ENCODE measurements at regions not wholly inside any gene's neighbourhood (a gene's known extent, or its start where the extent isn't known, plus 50 kb on each side); places are given as distances from the start of the nearest gene placed in this dataset.
A peak's percentile ranks its signal among the peaks of the same experiment; 100 is the strongest.
"Not testable (repeated sequence)": the region's sequence is repeated elsewhere in the genome, so short reads cannot be mapped to it uniquely, and the experiment has no call there.

- not testable (repeated sequence) for DNase-seq (ENCODE audit: low read depth); H3K4me3 ChIP-seq (ENCODE audit: low read length)
- TF ChIP-seq, protein P1, sequence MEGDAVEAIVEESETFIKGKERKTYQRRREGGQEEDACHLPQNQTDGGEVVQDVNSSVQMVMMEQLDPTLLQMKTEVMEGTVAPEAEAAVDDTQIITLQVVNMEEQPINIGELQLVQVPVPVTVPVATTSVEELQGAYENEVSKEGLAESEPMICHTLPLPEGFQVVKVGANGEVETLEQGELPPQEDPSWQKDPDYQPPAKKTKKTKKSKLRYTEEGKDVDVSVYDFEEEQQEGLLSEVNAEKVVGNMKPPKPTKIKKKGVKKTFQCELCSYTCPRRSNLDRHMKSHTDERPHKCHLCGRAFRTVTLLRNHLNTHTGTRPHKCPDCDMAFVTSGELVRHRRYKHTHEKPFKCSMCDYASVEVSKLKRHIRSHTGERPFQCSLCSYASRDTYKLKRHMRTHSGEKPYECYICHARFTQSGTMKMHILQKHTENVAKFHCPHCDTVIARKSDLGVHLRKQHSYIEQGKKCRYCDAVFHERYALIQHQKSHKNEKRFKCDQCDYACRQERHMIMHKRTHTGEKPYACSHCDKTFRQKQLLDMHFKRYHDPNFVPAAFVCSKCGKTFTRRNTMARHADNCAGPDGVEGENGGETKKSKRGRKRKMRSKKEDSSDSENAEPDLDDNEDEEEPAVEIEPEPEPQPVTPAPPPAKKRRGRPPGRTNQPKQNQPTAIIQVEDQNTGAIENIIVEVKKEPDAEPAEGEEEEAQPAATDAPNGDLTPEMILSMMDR (conservative IDR thresholded peaks at IDR 0.05; ENCODE audit: low read depth, low read length), result peak; percentile 45
Observed at GRCh38 chr1:224004552-224005315, 109.2 kb upstream of the FBXO28 start.

DNA sequence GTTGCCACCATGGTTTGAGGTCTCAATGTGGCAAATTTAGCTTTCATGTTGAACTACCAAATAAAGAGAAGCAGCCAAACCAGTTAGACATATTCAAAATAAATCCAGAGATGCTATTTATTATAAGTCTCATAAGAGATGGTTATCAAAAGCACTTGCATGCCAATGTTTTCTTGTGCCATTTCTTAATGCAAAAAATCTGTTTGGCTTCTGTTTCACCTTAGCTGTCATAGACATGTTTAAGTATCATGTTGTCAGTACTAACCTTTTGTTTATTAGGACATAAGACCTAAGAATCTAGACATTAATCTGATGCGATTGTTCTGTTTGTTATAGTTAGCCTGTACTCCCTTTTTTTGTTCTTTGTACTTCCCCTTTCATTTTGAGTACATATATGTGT, 110.0 kb upstream of the FBXO28 start:
- not testable (repeated sequence) for DNase-seq (ENCODE audit: low read depth); H3K4me3 ChIP-seq (ENCODE audit: low read length)

DNA sequence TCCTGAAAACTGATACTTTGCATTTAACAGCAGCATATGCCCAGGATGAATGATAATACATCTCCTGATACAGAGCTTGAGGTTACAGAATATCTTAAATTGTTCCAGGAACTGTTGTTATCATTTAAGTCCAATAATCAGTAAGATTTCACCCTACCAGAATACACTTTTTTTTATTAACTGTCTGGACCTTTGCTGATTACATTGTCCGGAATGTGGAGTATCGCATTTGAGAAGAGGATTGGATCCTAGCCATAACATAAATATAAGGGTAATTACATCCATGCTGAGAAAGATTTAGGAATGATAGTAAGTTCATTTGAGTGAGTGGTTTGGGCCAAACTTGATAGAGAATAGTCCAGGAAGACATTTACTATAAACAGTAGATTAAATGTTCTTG, 112.2 kb upstream of the FBXO28 start:
- not testable (repeated sequence) for H3K4me3 ChIP-seq (ENCODE audit: low read length); DNase-seq (ENCODE audit: low read depth)

GRCh38 chr1:223999761-224000160, 114.2 kb upstream of the FBXO28 start:
- not testable (repeated sequence) for H3K4me3 ChIP-seq (ENCODE audit: low read length); DNase-seq (ENCODE audit: low read depth)

GRCh38 chr1:223998676-223999455, 115.0 kb upstream of the FBXO28 start:
- DNase-seq (ENCODE audit: low read depth); H3K4me3 ChIP-seq (ENCODE audit: low read length): not testable (repeated sequence)

DNA sequence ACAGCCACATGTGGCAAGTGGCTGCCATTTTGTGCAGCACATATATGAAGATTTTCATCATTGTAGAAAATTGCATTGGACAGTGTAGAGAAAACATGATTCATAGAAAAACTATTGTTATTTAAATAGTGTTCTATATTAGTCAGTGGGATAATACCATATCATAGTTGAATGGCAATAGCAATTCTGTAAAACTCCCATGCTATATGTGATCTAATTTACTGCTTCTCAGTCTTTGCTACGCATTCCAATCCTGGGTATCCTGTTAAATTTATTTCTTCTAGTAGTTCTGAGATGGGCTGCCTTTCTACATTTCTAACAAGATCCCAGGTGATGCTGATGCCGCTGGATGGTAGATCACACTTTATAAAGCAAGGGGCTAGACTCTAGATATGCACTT, 117.5 kb upstream of the FBXO28 start:
- not testable (repeated sequence) for DNase-seq (ENCODE audit: low read depth); H3K4me3 ChIP-seq (ENCODE audit: low read length)

- peak overlapping the region; percentile 64 for H3K4me3 ChIP-seq (ENCODE audit: low read length)
- peak; percentile 96 for DNase-seq (ENCODE audit: low read depth)
Observed at GRCh38 chr1:223992456-223993246, 121.3 kb upstream of the FBXO28 start.

- DNase-seq (ENCODE audit: low read depth), result not testable (repeated sequence)
Observed at GRCh38 chr1:223991297-223991857, 122.5 kb upstream of the FBXO28 start.

DNA sequence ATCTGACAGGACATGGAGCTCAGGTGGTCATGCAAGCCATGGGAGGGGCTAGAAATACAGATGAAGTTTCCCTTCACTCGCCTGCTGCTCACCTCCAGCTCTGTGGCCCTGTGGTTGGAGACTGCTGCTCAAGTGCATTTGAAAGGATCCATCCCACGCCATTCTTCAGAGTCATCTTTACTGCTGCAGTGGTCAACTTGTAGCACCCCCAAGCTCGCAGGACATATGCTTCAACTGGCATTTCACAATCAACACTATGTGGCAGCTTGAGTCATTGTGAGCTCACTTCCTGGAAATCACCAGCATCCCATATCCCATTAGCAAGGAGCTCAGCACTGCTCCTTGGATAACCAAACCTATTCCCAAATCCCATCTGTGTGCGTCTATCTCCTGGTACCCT, 116.2 kb upstream of the TP53BP2 start:
- not testable (repeated sequence) for H3K4me3 ChIP-seq (ENCODE audit: low read length); DNase-seq (ENCODE audit: low read depth)

More at GRCh38 chr1:223991297-223991857, 122.5 kb upstream of the FBXO28 start:
- not testable (repeated sequence) for H3K4me3 ChIP-seq (ENCODE audit: low read length)

DNA sequence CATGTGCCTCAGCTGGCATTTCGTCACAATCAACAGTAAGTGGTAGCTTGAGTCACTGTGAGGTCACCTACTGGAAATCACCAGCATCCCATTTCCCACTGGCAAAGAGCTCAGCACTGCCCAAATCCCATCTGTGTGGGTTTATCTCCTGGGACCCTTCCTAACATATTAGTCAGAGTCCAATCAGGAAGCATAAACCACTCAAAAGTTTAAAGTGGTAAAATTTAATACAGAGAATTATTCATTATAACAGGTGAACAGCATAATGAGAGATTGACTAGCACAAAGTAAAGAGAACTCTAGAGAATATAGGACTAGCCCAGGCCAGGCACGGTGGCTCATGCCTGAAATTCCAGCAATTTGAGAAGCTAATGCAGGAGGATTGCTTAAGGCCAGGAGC, 107.1 kb upstream of the TP53BP2 start:
- not testable (repeated sequence) for DNase-seq (ENCODE audit: low read depth); H3K4me3 ChIP-seq (ENCODE audit: low read length)

GRCh38 chr1:223951551-223951950, 105.8 kb upstream of the TP53BP2 start:
- not testable (repeated sequence) for DNase-seq (ENCODE audit: low read depth); H3K4me3 ChIP-seq (ENCODE audit: low read length)

DNA sequence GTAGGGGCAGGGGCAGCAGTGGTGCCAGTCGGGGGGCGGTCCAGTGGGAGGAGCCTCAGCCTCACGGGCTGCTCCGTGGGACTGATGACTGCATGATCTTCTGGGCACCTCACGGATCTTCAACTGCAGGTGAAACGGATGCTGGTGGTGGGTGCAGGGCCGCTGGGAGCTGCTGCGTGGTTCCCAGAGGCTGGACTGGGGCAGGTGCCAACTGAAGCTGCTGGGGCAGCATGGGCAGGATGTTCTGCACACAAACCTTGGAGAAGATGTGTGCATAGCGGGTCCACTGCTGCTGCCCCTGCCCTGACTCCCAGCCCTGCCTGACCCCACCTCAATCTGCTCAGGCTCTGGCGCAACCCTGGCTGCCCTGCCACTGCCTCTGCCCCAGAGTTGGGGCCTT, 104.2 kb upstream of the TP53BP2 start:
- DNase-seq (ENCODE audit: low read depth); H3K4me3 ChIP-seq (ENCODE audit: low read length): not testable (repeated sequence)

GRCh38 chr1:223948041-223948440, 102.3 kb upstream of the TP53BP2 start:
- H3K4me3 ChIP-seq (ENCODE audit: low read length); DNase-seq (ENCODE audit: low read depth): not testable (repeated sequence)

- H3K4me3 ChIP-seq (ENCODE audit: low read length); DNase-seq (ENCODE audit: low read depth): not testable (repeated sequence)
Observed at GRCh38 chr1:223936592-223936991, 90.8 kb upstream of the TP53BP2 start.

DNA sequence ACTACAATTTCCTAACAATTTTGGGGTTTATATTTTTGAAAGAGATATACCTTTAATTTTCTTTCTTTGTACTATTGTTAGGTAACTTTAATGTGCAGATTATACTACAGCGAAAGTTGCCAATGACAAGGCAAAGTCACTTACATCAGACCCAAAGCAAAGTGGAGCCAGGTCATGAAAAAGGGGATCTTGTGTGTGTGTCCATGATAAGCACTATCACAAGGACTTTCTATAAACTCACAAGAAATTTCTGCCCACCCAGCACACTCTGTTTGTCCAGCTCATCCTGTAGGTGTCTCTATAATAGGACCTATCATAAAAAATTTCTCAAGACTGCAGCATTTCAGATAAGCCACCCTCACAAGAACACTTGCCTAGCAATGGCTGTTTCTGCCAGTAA, 85.7 kb upstream of the TP53BP2 start:
- not testable (repeated sequence) for DNase-seq (ENCODE audit: low read depth)

More for the DNA sequence above, 85.7 kb upstream of the TP53BP2 start:
- H3K4me3 ChIP-seq (ENCODE audit: low read length), result not testable (repeated sequence)
